HepG2 (cell line): ENCODE measurements at regions not wholly inside any gene's neighbourhood (a gene's known extent, or its start where the extent isn't known, plus 50 kb on each side); places are given as distances from the start of the nearest gene placed in this dataset.

Experiments used
- ATAC-seq: fragments of 200-7000 bp; cut with Tn5 transposase; 3 replicates; pipeline ENCODE4 v1.9.1; 2020; ENCODE audit warnings: mild to moderate bottlenecking, moderate library complexity
- BruUV-seq: library from RNA; stranded (reverse); fragments of 400-500 nt; replicated peaks from 2 replicates; lab custom pipeline; 2021; lab: Mats Ljungman, UMichigan
- CTCF ChIA-PET: fragments of 300-600 bp; formaldehyde crosslinking; extraction: SDS; loops from one replicate; lab custom pipeline; 2021; ENCODE audit warnings: low total read pairs, inconsistent platforms, low intra/inter-chr PET ratio; lab: Yijun Ruan, JAX
- POLR2A ChIA-PET: fragments of 350-600 bp; sonication (Branson Sonifier 250); formaldehyde crosslinking; loops from one replicate; lab custom pipeline; 2020; ENCODE audit warnings: antibody characterized with exemption, inconsistent platforms; lab: Yijun Ruan, JAX
- DNase-seq: peaks from one replicate; pipeline ENCODE4 v3.0.0-alpha.2; 2015; ENCODE audit warnings: low spot score
- FAIRE-seq: peaks from 3 replicates; lab custom pipeline; 2011; peaks lifted over from hg19 to GRCh38; lab: Jason Lieb, UNC
- H2AFZ ChIP-seq: one replicate; pipeline ENCODE4 v1.6.1; 2011; ENCODE audit warnings: low read length, inconsistent platforms
- H3K27ac ChIP-seq: fragments of 300-600 bp; 3 replicates; pipeline ENCODE4 v1.8.0; 2011; ENCODE audit warnings: mixed run types, mild to moderate bottlenecking, mixed read lengths, low read length, inconsistent platforms; ENCODE audit not compliant: insufficient read depth; ENCODE audit errors: extremely low read length
- H3K27me3 ChIP-seq, 2 experiments: fragments of 200-600 bp in 1 of 2; 2 replicates in 1 of 2; 3 replicates in 1 of 2; pipeline versions ENCODE4 v1.6.0 to v1.8.0; 2011; ENCODE audit warnings: low read length in 2 of 2, mild to moderate bottlenecking in 2 of 2, moderate library complexity in 2 of 2, inconsistent platforms in 1 of 2; ENCODE audit not compliant: insufficient read depth in 2 of 2, control insufficient read depth in 1 of 2
- H3K36me3 ChIP-seq, 2 experiments: fragments of 200-600 bp in 1 of 2; replicated peaks in 1 of 2; 2 replicates in 1 of 2; 3 replicates in 1 of 2; pipeline versions ENCODE4 v1.5.1 to v1.8.0; 2011; ENCODE audit warnings: low read length in 2 of 2, inconsistent platforms in 1 of 2; ENCODE audit not compliant: insufficient read depth in 2 of 2, control insufficient read depth in 1 of 2
- H3K4me1 ChIP-seq: 2 replicates; pipeline ENCODE4 v1.5.1; 2012; ENCODE audit warnings: low read length, inconsistent platforms; ENCODE audit not compliant: insufficient read depth
- H3K4me2 ChIP-seq: 2 replicates; pipeline ENCODE4 v1.6.0; 2011; ENCODE audit warnings: low read depth, low read length, inconsistent platforms
- H3K4me3 ChIP-seq, 3 experiments: fragments of 200-600 bp in 1 of 3; sonication (generic), shearing (Covaris generic) in 1 of 3; replicated peaks in 1 of 3; 2 replicates each; pipeline ENCODE4 v1.5.1; 2011 to 2016; ENCODE audit warnings: low read length in 3 of 3, inconsistent platforms in 2 of 3, low read depth in 2 of 3, mild to moderate bottlenecking in 2 of 3, control low read depth in 1 of 3, mixed read lengths in 1 of 3; ENCODE audit not compliant: insufficient read depth in 1 of 3
- H3K79me2 ChIP-seq: one replicate; pipeline ENCODE4 v1.6.1; 2011; ENCODE audit warnings: low read length, inconsistent platforms; ENCODE audit not compliant: insufficient read depth
- H3K9ac ChIP-seq: 2 replicates; pipeline ENCODE4 v1.6.0; 2011; ENCODE audit warnings: mild to moderate bottlenecking, low read depth, low read length, inconsistent platforms; ENCODE audit not compliant: insufficient read depth
- H3K9me3 ChIP-seq: 2 replicates; pipeline ENCODE4 v1.5.1; 2012; ENCODE audit warnings: mild to moderate bottlenecking, low read length
- H4K20me1 ChIP-seq: 2 replicates; pipeline ENCODE4 v1.6.0; 2011; ENCODE audit warnings: inconsistent platforms, mild to moderate bottlenecking, low read length, moderate library complexity; ENCODE audit not compliant: insufficient read depth
- ELK4 ChIP-seq: sonication (generic); formaldehyde crosslinking; IDR thresholded peaks from 2 replicates; pipeline ENCODE4 v1.9.0; 2021; ENCODE audit warnings: missing genetic modification reagents, borderline replicate concordance
- MAFK ChIP-seq, 2 experiments: IDR thresholded peaks in 1 of 2; conservative IDR thresholded peaks in 1 of 2; 2 replicates each; pipeline ENCODE4 v1.6.1; 2011; ENCODE audit warnings: improper control_type of control experiment in 2 of 2, low read length in 2 of 2
- MEF2D ChIP-seq: sonication (generic); formaldehyde crosslinking; IDR thresholded peaks from 2 replicates; pipeline ENCODE4 v1.5.1; 2020; ENCODE audit warnings: mild to moderate bottlenecking, missing genetic modification reagents
- NAIF1 ChIP-seq: sonication (generic); formaldehyde crosslinking; IDR thresholded peaks from 2 replicates; pipeline ENCODE4 v1.5.0; 2020; ENCODE audit warnings: mild to moderate bottlenecking, missing genetic modification reagents, borderline replicate concordance
- NR2C2 ChIP-seq: sonication (generic); formaldehyde crosslinking; IDR thresholded peaks from 2 replicates; pipeline ENCODE4 v1.4.0; 2020; ENCODE audit warnings: missing genetic modification reagents, mild to moderate bottlenecking, moderate library complexity, borderline replicate concordance
- SETDB1 ChIP-seq: sonication (generic); formaldehyde crosslinking; IDR thresholded peaks from 2 replicates; pipeline ENCODE4 v1.5.1; 2020; ENCODE audit warnings: missing genetic modification reagents, mild to moderate bottlenecking, borderline replicate concordance
- SIN3B ChIP-seq: fragments of 150-350 bp; IDR thresholded peaks from 2 replicates; pipeline ENCODE4 v1.6.1; 2014; ENCODE audit warnings: low read length
- SOX5 ChIP-seq: IDR thresholded peaks from 2 replicates; pipeline ENCODE4 v1.6.1; 2016; ENCODE audit warnings: borderline replicate concordance
- ZFP36 ChIP-seq: fragments of 150-350 bp; IDR thresholded peaks from 2 replicates; pipeline ENCODE4 v1.6.1; 2018; ENCODE audit warnings: borderline replicate concordance, low read length, low read depth; ENCODE audit not compliant: partially characterized antibody
- ZMYM4 ChIP-seq: sonication (generic); formaldehyde crosslinking; IDR thresholded peaks from 2 replicates; pipeline ENCODE4 v1.8.1; 2023; ENCODE audit warnings: mild to moderate bottlenecking, missing genetic modification reagents
- ZNF256 ChIP-seq: sonication (generic); formaldehyde crosslinking; conservative IDR thresholded peaks from 2 replicates; pipeline ENCODE4 v1.4.0; 2020; ENCODE audit warnings: missing genetic modification reagents
- ZNF331 ChIP-seq: sonication (generic); formaldehyde crosslinking; IDR thresholded peaks from 2 replicates; pipeline ENCODE4 v1.4.0; 2020; ENCODE audit warnings: missing genetic modification reagents
- WGBS: methylation state at CpG from one replicate; pipeline ENCODE4 v1.1.6; 2017; ENCODE audit warnings: low lambda C conversion rate; 5-methylcytosine and 5-hydroxymethylcytosine counted together
- in situ Hi-C: cut with HindIII; loops from 2 replicates; pipeline ENCODE4 v1.10.0; 2017; ENCODE audit warnings: low pct_unique_long_range_greater_than_20kb; ENCODE audit not compliant: extremely low pct_ligation_motif_present
- intact Hi-C: fragments of 100-400 bp; cut with micrococcal nuclease; formaldehyde crosslinking; loops from one replicate; pipeline ENCODE4 v1.10.0; 2022; ENCODE audit not compliant: unreplicated experiment
- TF ChIP-seq, protein P1 (sequence below): sonication (generic); formaldehyde crosslinking; IDR thresholded peaks from 2 replicates; pipeline ENCODE4 v1.5.0; 2020; ENCODE audit warnings: missing genetic modification reagents, mild to moderate bottlenecking, borderline replicate concordance

GRCh38 chrY:19134426-19134825 is 360.9 kb upstream of the HSFY2 start:
- H3K4me2 ChIP-seq: no peak overlapping the region
- no peak for TF ChIP-seq ZFP36
- no peak for TF ChIP-seq ELK4
- no peak for TF ChIP-seq ZNF331 (CRISPR knock-in tag)
- no peak for TF ChIP-seq MEF2D (CRISPR knock-in tag)
- no peak for TF ChIP-seq NAIF1 (CRISPR knock-in tag)
- no peak for TF ChIP-seq ZMYM4 (CRISPR knock-in tag)
- no peak for TF ChIP-seq ZNF256 (CRISPR knock-in tag)
- TF ChIP-seq, protein P1, sequence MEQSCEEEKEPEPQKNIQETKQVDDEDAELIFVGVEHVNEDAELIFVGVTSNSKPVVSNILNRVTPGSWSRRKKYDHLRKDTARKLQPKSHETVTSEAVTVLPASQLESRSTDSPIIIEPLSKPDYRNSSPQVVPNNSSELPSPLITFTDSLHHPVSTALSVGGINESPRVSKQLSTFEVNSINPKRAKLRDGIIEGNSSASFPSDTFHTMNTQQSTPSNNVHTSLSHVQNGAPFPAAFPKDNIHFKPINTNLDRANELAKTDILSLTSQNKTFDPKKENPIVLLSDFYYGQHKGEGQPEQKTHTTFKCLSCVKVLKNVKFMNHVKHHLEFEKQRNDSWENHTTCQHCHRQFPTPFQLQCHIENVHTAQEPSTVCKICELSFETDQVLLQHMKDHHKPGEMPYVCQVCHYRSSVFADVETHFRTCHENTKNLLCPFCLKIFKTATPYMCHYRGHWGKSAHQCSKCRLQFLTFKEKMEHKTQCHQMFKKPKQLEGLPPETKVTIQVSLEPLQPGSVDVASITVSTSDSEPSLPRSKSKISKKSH (CRISPR knock-in tag): no peak
- no peak for TF ChIP-seq SETDB1 (CRISPR knock-in tag)
- no peak for TF ChIP-seq NR2C2
- TF ChIP-seq SIN3B: no peak
- TF ChIP-seq SOX5 (CRISPR knock-in tag): no peak
- no peak for TF ChIP-seq MAFK (conservative IDR thresholded peaks at IDR 0.05 in 1 of 2, IDR thresholded peaks at IDR 0.05 in 1 of 2; ENCODE audit: low read length in 2 of 2)
- TF ChIP-seq, all 625 proteins: peak for 0
- Histone ChIP-seq H3K27ac (no peak overlapping the region), H2AFZ (no peak overlapping the region), H3K36me3 (no peaks in the 10 kb centered on the region), H3K9ac (no peak overlapping the region), H3K4me3 (no peak overlapping the region), H3K27me3 (no peaks in the 10 kb centered on the region), H3K9me3 (peaks cover 25% of the 10 kb centered on the region; the same call in 1 of the 2 replicates), H3K4me1 (no peaks in the 10 kb centered on the region), H3K79me2 (no peaks in the 10 kb centered on the region), H4K20me1 (no peaks in the 10 kb centered on the region)
- DNase-seq (no peak), FAIRE-seq (no peak), ATAC-seq (no peak)
- in situ Hi-C loops: no loop called here
- CTCF ChIA-PET: no interaction called here
- no CpG with 5 or more reads among the region's 2 CpGs for WGBS
- POLR2A ChIA-PET: no interaction called here
- no TSS peak for BruUV-seq
- intact Hi-C loops: no loop called here
